Activated T-helper 2 cell treated with anti-CD3 and anti-CD28 coated beads, Interferon-gamma antibody, Interleukin-2, Interleukin-4, amounts not matched to agents 10 μg/mL and 5 μg/mL and 100 μg/mL, durations not matched to agents 14 hours and 24 hours and 36 hours (primary cell): ENCODE measurements at regions not wholly inside any gene's neighbourhood (a gene's known extent, or its start where the extent isn't known, plus 50 kb on each side); places are given as distances from the start of the nearest gene placed in this dataset.

Experiments
- DNase-seq: peaks from one replicate; pipeline ENCODE4 v3.0.0; 2021; ENCODE audit warnings: low spot score
- H3K27ac Mint-ChIP-seq: one replicate; pipeline ENCODE4 v1.8.0; 2021; ENCODE audit warnings: mixed read lengths
- H3K27me3 Mint-ChIP-seq: one replicate; pipeline ENCODE4 v1.8.0; 2021; ENCODE audit warnings: low read depth, mixed read lengths
- H3K36me3 Mint-ChIP-seq: one replicate; pipeline ENCODE4 v1.8.0; 2021; ENCODE audit warnings: low read depth, mixed read lengths
- H3K4me1 Mint-ChIP-seq: one replicate; pipeline ENCODE4 v1.8.0; 2021; ENCODE audit warnings: low read depth, mixed read lengths
- H3K4me3 Mint-ChIP-seq: one replicate; pipeline ENCODE4 v1.8.0; 2021; ENCODE audit warnings: low read depth, mild to moderate bottlenecking, moderate library complexity, mixed read lengths
- H3K9me3 Mint-ChIP-seq: one replicate; pipeline ENCODE4 v1.8.0; 2021; ENCODE audit warnings: mixed read lengths
- intact Hi-C: fragments of 100-400 bp; cut with micrococcal nuclease; formaldehyde crosslinking; loops from one replicate; pipeline ENCODE4 v1.15.1; 2023

- Mint-ChIP-seq H3K9me3 (peaks cover 2% of the 10 kb centered on the region), H3K27me3 (peaks cover 11% of the 10 kb centered on the region), H3K27ac (no peak overlapping the region), H3K4me3 (no peak overlapping the region), H3K36me3 (no peaks in the 10 kb centered on the region), H3K4me1 (peaks cover 2% of the 10 kb centered on the region)
- intact Hi-C loops = no loop called here
- DNase-seq = no peak
These were observed 145.5 kb upstream of the ITGA6 start for GRCh38 chr2:172281648-172282570.

- Mint-ChIP-seq H3K4me3 (no peak overlapping the region), H3K9me3 (no peaks in the 10 kb centered on the region), H3K27me3 (peaks cover 12% of the 10 kb centered on the region), H3K27ac (no peak overlapping the region), H3K36me3 (no peaks in the 10 kb centered on the region), H3K4me1 (peaks cover 2% of the 10 kb centered on the region)
- intact Hi-C loops = no loop called here
- DNase-seq = no peak
These were observed 144.4 kb upstream of the ITGA6 start for GRCh38 chr2:172282944-172283343.

- Mint-ChIP-seq H3K9me3 (no peaks in the 10 kb centered on the region), H3K27ac (no peak overlapping the region), H3K36me3 (no peaks in the 10 kb centered on the region), H3K4me1 (peaks cover 2% of the 10 kb centered on the region), H3K4me3 (no peak overlapping the region), H3K27me3 (peaks cover 12% of the 10 kb centered on the region)
- no peak for DNase-seq
- intact Hi-C loops = no loop called here
These were observed 143.9 kb upstream of the ITGA6 start for GRCh38 chr2:172283476-172283875.

GRCh38 chr2:172284209-172284608 lies 143.2 kb upstream of the ITGA6 start:
- Mint-ChIP-seq H3K27me3 (peaks cover 13% of the 10 kb centered on the region), H3K27ac (no peak overlapping the region), H3K36me3 (no peaks in the 10 kb centered on the region), H3K4me1 (peaks cover 2% of the 10 kb centered on the region), H3K4me3 (no peak overlapping the region), H3K9me3 (no peaks in the 10 kb centered on the region)
- DNase-seq = no peak
- intact Hi-C loops = no loop called here

- Mint-ChIP-seq H3K36me3 (no peaks in the 10 kb centered on the region), H3K4me3 (no peak overlapping the region), H3K27me3 (peaks cover 13% of the 10 kb centered on the region), H3K9me3 (no peaks in the 10 kb centered on the region), H3K27ac (no peak overlapping the region), H3K4me1 (peaks cover 2% of the 10 kb centered on the region)
- intact Hi-C loops = no loop called here
- DNase-seq = no peak
These were observed 142.3 kb upstream of the ITGA6 start for GRCh38 chr2:172285010-172285621.

- Mint-ChIP-seq H3K9me3 (no peaks in the 10 kb centered on the region), H3K4me3 (no peak overlapping the region), H3K4me1 (peaks cover 2% of the 10 kb centered on the region), H3K27me3 (peaks cover 13% of the 10 kb centered on the region), H3K27ac (no peak overlapping the region), H3K36me3 (no peaks in the 10 kb centered on the region)
- no peak for DNase-seq
- intact Hi-C loops = no loop called here
These were observed 141.6 kb upstream of the ITGA6 start for GRCh38 chr2:172285760-172286159.

GRCh38 chr2:172287190-172287589 lies 140.2 kb upstream of the ITGA6 start:
- intact Hi-C loops = no loop called here

GRCh38 chr2:172287605-172288315 lies 139.6 kb upstream of the ITGA6 start:
- intact Hi-C loops = no loop called here

More at GRCh38 chr2:172287190-172287589, 140.2 kb upstream of the ITGA6 start:
- Mint-ChIP-seq H3K4me3 (no peak overlapping the region), H3K27me3 (peaks cover 12% of the 10 kb centered on the region), H3K27ac (no peak overlapping the region), H3K9me3 (no peaks in the 10 kb centered on the region), H3K4me1 (peaks cover 2% of the 10 kb centered on the region), H3K36me3 (no peaks in the 10 kb centered on the region)
- no peak for DNase-seq

GRCh38 chr2:172288603-172289002 lies 138.8 kb upstream of the ITGA6 start:
- Mint-ChIP-seq H3K36me3 (no peaks in the 10 kb centered on the region), H3K27me3 (peaks cover 12% of the 10 kb centered on the region), H3K4me3 (no peak overlapping the region), H3K9me3 (no peaks in the 10 kb centered on the region), H3K27ac (no peak overlapping the region), H3K4me1 (peaks cover 2% of the 10 kb centered on the region)
- intact Hi-C loops = no loop called here
- DNase-seq = no peak

More at GRCh38 chr2:172287605-172288315, 139.6 kb upstream of the ITGA6 start:
- peaks cover 2% of the 10 kb centered on the region for H3K4me1 Mint-ChIP-seq
- no peak overlapping the region for H3K4me3 Mint-ChIP-seq
- H3K27me3 Mint-ChIP-seq = peaks cover 12% of the 10 kb centered on the region
- no peaks in the 10 kb centered on the region for H3K36me3 Mint-ChIP-seq
- H3K27ac Mint-ChIP-seq = no peak overlapping the region
- H3K9me3 Mint-ChIP-seq = no peaks in the 10 kb centered on the region
- no peak for DNase-seq

- no peaks in the 10 kb centered on the region for H3K4me1 Mint-ChIP-seq
- H3K27ac Mint-ChIP-seq = no peak overlapping the region
- no peak overlapping the region for H3K4me3 Mint-ChIP-seq
- intact Hi-C loops = no loop called here
- H3K27me3 Mint-ChIP-seq = peaks cover 13% of the 10 kb centered on the region
- H3K9me3 Mint-ChIP-seq = no peaks in the 10 kb centered on the region
- DNase-seq = no peak
- no peaks in the 10 kb centered on the region for H3K36me3 Mint-ChIP-seq
These were observed 133.4 kb upstream of the ITGA6 start for GRCh38 chr2:172293952-172294351.

- no peak overlapping the region for H3K4me3 Mint-ChIP-seq
- no peak for DNase-seq
- intact Hi-C loops = no loop called here
- no peaks in the 10 kb centered on the region for H3K36me3 Mint-ChIP-seq
- H3K4me1 Mint-ChIP-seq = no peaks in the 10 kb centered on the region
- no peak overlapping the region for H3K27ac Mint-ChIP-seq
- H3K27me3 Mint-ChIP-seq = peaks cover 19% of the 10 kb centered on the region
- no peaks in the 10 kb centered on the region for H3K9me3 Mint-ChIP-seq
These were observed 132.4 kb upstream of the ITGA6 start for GRCh38 chr2:172294983-172295382.

- Mint-ChIP-seq H3K36me3 (no peaks in the 10 kb centered on the region), H3K27ac (no peak overlapping the region), H3K4me1 (no peaks in the 10 kb centered on the region), H3K9me3 (no peaks in the 10 kb centered on the region), H3K27me3 (peaks cover 19% of the 10 kb centered on the region), H3K4me3 (no peak overlapping the region)
- intact Hi-C loops = no loop called here
- no peak for DNase-seq
These were observed 131.7 kb upstream of the ITGA6 start for GRCh38 chr2:172295677-172296076.
